ENCODE measurements at regions not wholly inside any gene's neighbourhood (a gene's known extent, or its start where the extent isn't known, plus 50 kb on each side); places are given as distances from the start of the nearest gene placed in this dataset.

GRCh38 chr7:18154726-18155125 is 127.1 kb upstream of the PRPS1L1 start:
- DNase-seq: no peak

DNA sequence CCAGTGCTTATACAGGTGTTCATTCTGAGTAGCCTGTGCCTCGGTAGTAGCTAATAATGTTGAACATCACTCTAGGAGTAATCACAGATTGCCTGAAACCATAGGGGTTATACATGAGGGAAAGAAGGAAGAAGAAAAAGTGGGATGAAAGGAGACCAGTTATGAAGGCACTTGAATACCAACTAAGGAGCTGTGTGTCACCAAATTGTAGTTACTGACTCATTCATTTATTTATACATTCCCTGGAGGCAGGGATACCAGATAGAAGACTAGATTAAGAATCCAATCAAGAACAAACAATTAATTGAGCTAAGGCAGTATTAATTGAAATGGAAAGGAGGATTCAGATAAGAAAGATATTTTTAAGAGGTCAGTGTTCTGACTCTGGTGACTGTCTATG is 129.6 kb upstream of the PRPS1L1 start:
- DNase-seq: no peak

GRCh38 chr7:18162657-18163056 is 135.0 kb upstream of the PRPS1L1 start:
- DNase-seq: no peak

- no peak for DNase-seq
These were observed 135.4 kb upstream of the PRPS1L1 start for GRCh38 chr7:18163091-18163490.

GRCh38 chr7:18165166-18165565 is 137.5 kb upstream of the PRPS1L1 start:
- no peak for DNase-seq

GRCh38 chr7:18166002-18166401 is 138.4 kb upstream of the PRPS1L1 start:
- DNase-seq: no peak

- no peak for DNase-seq
These were observed 140.2 kb upstream of the PRPS1L1 start for GRCh38 chr7:18167815-18168214.

DNA sequence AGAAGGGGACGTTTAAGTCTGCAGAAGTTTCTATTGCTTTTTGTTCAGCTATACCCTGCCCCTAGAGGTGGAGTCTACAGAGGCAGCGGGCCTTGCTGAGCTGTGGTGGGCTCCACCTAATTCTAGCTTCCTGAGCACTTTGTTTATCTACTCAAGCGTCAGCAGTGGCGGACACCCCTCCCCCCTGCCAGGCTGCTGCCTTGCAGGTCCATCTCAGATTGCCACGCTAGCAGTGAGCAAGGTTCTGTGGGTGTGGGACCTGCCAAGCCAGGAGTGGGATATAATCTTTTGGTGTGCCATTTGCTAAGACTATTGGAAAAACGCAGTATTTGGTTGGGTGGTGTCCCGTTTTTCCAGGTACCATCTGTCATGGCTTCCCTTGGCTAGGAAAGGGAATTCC is 147.3 kb upstream of the PRPS1L1 start:
- no peak for DNase-seq

DNA sequence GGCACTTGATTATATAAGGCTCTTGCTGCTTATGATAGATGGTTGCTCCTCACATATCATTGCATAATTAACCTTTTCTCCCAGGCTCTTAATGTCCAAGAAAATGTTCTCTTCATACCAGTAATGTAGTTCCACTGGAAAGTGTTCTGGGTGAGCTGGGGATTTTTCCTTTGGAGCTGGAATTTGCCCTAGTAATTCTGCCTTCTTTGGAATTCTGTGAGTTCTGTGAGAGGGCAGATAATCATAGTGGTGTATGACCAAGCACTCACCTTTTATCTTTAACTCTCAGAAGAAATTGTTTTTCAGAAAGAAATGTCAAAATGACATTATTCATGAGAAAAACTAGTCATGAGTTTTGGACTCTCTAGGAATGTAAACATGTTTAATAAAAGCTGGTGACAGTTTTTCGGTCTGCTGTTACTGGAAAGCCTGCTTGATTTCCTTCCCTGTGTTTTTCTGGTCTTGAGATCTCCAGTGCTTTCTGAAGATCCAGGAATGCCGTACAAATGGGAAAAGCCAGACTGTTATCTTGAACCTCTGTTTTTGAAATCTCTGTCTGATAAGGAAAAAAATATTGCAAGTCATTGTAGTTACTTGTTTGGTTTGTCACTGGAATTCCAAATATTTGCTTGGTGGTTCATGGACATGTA is 148.3 kb upstream of the PRPS1L1 start:
- no peak for DNase-seq

DNA sequence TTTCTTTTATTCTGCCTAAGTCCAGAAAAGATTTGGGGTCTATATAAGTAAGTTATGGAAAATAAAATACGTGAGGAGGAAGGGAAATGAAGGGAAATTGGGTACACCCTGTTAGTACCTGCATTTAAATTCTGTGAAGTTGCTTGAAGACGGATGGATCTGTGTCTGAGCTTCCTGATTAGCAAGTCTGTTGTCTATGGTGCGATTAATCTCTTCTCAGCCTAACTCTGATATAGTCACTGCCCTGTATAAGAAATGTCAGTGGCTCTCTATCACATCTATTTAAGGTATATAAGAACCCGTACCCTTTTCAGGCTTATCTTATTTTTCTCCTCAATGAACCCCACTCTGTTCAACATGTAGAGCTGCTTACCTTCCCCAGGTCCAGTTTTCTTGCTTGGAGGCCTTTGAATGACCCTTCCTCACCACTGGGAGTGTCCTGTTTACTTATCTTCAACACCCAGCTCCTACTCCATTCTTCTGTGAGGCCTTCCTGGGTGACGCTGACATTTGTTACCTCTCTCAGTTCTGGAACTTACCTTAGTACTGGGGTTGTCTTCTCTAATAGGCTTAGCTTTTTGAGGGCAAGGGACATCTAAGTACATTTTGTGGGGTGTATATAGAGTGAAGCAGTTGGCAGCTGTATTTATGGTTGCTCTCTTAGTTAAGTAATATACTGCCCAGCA is 149.6 kb upstream of the PRPS1L1 start:
- DNase-seq: no peak

- DNase-seq: no peak
These were observed 150.4 kb upstream of the PRPS1L1 start for GRCh38 chr7:18177815-18178660.

- no peak for DNase-seq
These were observed 151.4 kb upstream of the PRPS1L1 start for GRCh38 chr7:18179093-18179492.

- no peak for DNase-seq
These were observed 153.0 kb upstream of the PRPS1L1 start for GRCh38 chr7:18180685-18181084.

DNA sequence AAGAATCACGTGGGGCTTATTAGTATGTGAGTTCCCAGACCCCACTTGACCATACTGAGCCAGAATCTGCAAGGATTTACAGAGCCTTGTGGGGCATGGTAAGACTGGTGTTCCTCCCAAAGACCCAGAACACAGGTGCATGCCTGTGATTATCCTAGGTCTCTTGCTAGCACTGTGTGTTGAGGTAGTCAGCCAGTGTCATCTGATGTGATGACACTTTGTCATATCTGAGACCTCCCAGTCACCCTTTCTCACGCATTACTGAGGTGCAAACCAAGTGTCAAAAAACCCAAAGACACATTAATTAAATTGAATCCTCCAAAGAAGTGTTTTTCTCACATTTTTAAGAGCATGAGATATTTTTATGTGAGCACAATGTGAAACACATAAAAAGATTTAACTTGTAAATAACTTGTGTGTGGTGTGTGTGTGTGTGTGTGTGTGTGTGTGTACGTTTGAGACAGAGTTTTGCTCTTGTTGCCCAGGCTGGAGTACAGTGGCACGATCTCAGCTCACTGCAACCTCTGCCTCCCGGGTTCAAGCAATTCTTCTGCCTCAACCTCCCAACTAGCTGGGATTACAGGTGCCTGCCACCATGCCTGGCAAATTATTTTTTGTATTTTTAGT is 162.0 kb upstream of the PRPS1L1 start:
- no peak for DNase-seq

DNA sequence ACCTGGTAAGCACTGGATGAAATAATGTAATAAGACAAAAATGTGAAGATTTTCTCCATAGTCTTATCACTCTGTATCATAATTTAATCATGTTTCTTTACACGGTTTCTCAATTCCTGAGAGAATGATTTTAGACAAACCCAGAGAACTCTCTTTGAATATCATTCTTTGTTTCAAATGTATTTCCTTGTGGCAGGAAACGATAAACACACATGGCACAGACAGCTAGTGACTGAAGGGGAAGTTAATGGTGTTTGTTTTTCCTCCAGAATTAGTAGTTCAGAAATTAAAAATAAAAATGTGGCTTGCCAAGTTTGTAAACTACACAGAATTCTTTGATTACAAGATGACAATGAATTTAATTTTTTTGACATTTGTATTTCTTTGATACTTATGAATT is 163.7 kb upstream of the PRPS1L1 start:
- DNase-seq: no peak

DNA sequence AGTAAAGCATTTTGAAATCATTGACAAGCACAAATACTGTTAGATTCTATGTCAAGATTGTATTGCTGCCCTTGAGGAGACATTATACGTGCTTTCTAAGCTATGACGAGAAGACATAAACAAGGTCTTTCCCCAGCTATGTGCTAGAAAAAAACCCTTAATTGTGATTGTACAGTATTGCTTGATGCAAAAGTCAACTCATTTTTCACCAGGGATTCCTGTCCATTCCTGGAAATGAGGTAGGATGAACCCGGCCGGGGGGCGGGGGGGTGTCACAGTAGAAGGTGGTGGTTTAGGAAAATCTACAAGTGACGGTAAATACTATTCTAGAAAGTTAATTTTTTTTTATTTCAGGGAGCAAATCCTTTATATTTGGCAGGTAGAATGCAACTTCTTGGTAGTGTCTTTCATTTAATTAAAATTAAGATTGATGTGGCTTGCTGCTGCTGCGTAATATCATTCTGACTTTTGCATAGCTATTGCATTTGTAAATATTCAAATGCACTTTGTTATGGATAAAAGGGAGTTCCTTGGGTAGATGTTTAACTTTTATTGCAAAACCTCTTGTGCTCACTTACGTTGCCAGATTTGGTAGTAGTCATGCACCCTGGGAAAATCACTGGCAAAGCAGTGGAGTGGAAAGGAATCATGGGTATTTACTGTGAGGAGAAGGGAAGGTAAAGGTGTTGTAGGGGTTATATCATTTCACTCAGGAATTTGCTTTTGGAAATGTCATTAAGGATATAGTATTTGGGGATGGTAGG is 164.4 kb upstream of the PRPS1L1 start:
- DNase-seq: no peak

DNA sequence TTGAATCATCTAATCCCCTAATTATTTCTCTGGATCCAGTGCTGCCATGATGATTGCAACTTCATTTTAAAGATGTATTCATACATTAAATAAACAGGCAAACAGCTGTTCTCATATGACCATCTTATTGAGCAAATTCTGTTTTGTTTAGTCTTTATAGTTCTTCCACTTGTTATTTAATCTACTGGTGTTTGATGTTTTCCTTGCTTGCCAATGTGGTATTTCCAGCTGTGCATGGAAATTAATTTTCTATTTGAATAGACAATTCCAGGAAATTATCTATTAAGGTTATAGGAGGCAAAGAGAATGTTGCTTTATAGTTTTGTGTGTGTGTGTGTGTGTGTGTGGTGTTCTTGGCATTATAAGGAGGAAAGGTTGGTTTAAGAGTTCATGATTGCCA is 167.0 kb upstream of the PRPS1L1 start:
- no peak for DNase-seq

GRCh38 chr7:18196638-18197037 is 169.0 kb upstream of the PRPS1L1 start:
- no peak for DNase-seq

DNA sequence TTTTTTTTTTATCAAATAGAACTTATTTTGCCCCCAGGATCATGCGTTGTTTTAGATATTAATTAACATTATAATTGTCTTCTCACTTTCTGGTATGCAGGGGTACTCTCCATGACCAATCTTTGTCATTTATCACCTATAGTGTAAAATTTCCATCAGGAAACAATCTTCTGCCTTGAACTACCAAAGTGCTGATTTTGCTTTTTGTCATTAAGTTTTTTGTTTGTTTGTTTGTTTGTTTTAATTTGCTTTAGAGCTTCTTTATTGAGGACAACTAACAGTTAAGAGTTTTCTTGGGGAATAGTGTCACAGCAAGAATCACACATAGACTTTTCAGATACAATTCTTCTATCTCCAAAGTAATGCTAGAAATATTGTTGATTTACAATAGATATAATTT is 171.2 kb upstream of the PRPS1L1 start:
- no peak for DNase-seq

GRCh38 chr7:18200266-18200665 is 172.6 kb upstream of the PRPS1L1 start:
- DNase-seq: no peak

GRCh38 chr7:18200855-18201254 is 173.2 kb upstream of the PRPS1L1 start:
- DNase-seq: no peak

DNA sequence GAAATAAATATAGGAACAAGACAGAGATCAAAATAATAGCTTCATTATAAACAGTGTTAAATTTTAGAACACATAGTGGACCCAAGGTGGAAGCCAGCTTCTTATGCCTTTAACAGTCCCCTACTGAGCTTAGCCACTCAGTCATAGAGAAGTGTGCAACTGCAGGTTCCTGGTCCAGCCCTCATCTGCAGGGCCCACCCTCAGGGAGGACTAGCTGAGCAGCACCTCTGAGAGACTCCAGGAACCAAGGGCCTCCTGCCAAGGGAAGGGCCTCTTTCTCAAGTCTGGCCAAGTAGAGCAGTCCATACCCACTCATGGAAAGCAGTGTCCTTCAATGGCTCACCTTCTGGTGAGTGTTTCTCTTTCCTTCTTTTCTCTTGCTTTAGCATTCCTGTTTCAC is 173.7 kb upstream of the PRPS1L1 start:
- no peak for DNase-seq
